ENCODE measurements at regions not wholly inside any gene's neighbourhood (a gene's known extent, or its start where the extent isn't known, plus 50 kb on each side); places are given as distances from the start of the nearest gene placed in this dataset.
A peak's percentile ranks its signal among the peaks of the same experiment; 100 is the strongest.

DNA sequence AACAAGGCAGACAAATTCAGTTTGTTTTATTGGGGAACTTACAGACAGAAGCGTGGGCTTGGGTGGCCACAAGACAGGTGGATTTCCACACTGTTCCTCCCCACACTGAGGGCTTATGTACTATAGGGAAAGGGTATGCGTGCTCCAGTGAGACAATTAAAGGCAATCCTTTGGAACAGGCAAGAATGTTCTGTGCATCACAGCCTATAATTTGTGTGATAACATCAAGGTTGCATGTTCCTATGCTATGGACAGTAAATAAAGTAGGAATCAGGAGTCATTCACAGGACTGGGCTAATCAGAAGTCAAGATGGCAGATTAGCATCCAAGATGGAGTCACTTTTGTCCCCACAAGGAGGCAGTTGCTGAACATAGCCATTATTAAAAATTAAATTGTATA, 84.6 kb upstream of the TRIM2 start:
- Mint-ChIP-seq H3K4me3 (no peak overlapping the region), H3K36me3 (no peaks in the 10 kb centered on the region), H3K27ac (no peak overlapping the region), H3K9me3 (no peaks in the 10 kb centered on the region), H3K4me1 (peaks cover 0 to 9% of the 10 kb centered on the region in 2 donors), H3K27me3 (no peaks in the 10 kb centered on the region)
- DNase-seq (no peak), ATAC-seq (replicated peaks) (no peak)

DNA sequence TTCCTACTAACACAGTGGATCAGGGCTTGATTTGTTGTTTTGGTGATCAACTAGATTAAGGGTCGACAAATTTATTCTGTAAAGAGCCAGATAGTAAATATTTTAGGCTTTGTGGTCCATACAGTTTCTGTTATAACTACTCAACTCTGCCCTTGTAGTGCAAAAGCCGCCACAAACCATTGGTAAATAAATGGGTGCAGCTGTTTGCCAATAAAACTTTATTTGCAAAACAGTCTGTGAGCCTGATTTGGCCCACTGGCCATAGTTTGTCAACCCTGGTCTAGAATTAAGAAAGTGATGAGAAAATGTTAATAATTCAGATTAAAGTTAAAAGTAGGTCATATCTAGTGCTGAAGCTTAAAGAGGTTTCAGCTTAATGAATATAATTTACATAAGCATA, 84.0 kb upstream of the TRIM2 start:
- Mint-ChIP-seq H3K36me3 (no peaks in the 10 kb centered on the region), H3K27me3 (no peaks in the 10 kb centered on the region), H3K4me3 (no peak overlapping the region), H3K9me3 (no peaks in the 10 kb centered on the region), H3K4me1 (peaks cover 0 to 9% of the 10 kb centered on the region in 2 donors), H3K27ac (no peak overlapping the region)
- ATAC-seq (replicated peaks) = no peak
- DNase-seq = no peak

DNA sequence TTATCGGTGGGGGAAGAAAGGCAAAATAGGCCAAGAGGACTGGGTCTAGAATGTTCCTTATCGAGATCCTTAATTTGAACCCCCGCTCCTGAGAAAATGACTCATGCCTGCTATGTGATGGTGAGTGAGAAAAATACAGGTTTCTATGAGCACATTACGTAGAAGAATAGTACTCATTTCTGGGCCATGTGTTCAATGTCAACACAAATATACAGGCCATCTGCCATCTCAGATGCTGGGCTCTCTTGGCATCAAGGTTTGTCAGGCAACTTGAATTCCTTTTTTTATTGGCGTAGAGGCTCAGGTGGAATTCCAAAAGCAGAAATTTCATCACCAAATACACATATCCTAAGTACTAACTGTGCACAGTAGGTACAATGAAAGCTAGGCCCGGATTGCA, 81.4 kb upstream of the TRIM2 start:
- Mint-ChIP-seq H3K9me3 (no peaks in the 10 kb centered on the region), H3K4me3 (no peak overlapping the region), H3K27ac (no peak overlapping the region), H3K36me3 (no peaks in the 10 kb centered on the region), H3K27me3 (no peaks in the 10 kb centered on the region), H3K4me1 (peaks cover 4 to 5% of the 10 kb centered on the region in 2 donors)
- DNase-seq = no peak
- ATAC-seq (replicated peaks) = no peak

DNA sequence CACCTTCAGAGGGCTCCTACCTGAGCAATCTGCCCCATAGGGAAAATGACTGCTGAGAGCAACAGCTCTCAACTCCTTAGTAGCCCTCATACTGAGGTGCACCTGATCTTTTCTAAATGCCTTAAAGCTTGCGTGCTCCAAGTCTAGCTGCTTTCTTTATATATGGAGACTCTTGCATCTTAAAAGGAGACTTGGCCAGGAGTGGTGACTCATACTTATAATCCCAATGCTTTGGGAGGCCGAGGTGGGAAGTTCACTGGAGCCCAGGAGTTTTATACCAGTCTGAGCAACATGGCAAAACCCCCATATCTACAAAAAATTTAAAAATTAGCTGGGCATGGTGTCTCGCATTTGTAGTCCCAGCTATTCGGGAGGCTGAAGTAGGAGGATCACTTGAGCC, 78.1 kb upstream of the TRIM2 start:
- peaks cover 0 to 6% of the 10 kb centered on the region in 2 donors for H3K9me3 Mint-ChIP-seq
- peaks cover 6% of the 10 kb centered on the region in 2 donors for H3K4me1 Mint-ChIP-seq
- no peak overlapping the region for H3K27ac Mint-ChIP-seq
- peaks cover 0 to 4% of the 10 kb centered on the region in 2 donors for H3K36me3 Mint-ChIP-seq
- H3K4me3 Mint-ChIP-seq = no peak overlapping the region
- H3K27me3 Mint-ChIP-seq = no peaks in the 10 kb centered on the region
- DNase-seq (no peak), ATAC-seq (replicated peaks) (no peak)

DNA sequence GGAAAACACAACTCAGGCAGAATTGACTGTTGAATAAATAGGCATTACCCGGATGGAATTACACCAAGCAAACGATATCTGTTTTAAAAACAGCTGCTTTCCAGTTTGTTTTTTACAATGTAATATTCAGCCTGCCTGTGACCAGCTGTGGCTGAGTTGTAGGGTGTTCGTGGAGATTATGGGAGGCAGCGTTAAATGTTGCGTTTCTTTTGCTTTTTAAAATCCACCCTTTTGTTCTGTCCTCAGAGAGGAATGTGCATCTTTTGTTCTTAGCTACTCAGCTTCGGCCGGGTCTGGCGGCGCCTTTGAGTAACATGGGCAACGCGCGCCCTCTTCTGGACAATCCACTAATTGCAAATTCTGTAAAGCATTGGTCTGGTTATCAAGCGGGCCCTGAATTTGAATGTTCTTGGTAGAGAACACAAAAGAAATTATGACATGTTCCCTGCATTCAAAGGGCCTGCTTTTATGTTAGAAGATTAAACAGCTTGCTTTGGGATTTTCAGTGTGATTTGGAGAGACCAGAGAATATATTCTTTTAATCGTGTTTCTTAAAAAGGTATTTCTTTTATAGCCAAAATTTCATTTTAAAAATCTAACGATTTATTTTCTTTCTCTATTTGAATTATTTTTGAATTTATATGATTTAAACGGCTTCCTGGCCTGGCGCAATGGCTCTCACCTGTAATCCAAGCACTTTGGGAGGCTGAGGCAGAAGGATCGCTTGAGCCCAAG, 76.3 kb upstream of the TRIM2 start:
- Mint-ChIP-seq H3K27me3 (no peaks in the 10 kb centered on the region), H3K36me3 (peaks cover 0 to 4% of the 10 kb centered on the region in 2 donors), H3K27ac (no peak overlapping the region), H3K4me3 (no peak overlapping the region), H3K4me1 (peaks cover 6% of the 10 kb centered on the region in 2 donors), H3K9me3 (peaks cover 0 to 6% of the 10 kb centered on the region in 2 donors)
- ATAC-seq (replicated peaks) (peak; percentile 91 to 94), DNase-seq (peak; percentile 68)

DNA sequence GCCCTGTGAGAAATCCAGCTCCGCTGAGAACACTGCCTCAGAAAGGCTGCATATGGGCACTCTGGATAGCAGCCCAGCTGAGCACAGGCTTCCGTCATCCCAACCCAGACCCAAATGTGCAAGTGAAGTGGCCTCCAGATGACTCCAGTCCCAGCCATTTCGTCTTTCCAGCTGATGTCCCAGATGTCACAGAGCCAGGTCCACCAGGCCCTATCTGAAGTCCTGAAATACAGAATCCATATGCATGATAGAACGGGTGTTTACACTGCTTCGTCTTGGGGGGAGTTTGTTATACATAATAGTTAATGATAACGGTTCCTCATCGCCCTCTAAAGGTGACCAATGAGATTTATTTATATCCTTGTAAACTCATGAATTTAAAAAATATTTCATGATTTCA, 72.6 kb upstream of the TRIM2 start:
- Mint-ChIP-seq H3K27me3 (peaks cover 8 to 10% of the 10 kb centered on the region in 2 donors), H3K4me3 (no peak overlapping the region), H3K4me1 (peaks cover 19 to 26% of the 10 kb centered on the region in 2 donors), H3K9me3 (peaks cover 0 to 6% of the 10 kb centered on the region in 2 donors), H3K27ac (no peak overlapping the region), H3K36me3 (peaks cover 2 to 4% of the 10 kb centered on the region in 2 donors)
- ATAC-seq (replicated peaks) (no peak), DNase-seq (no peak)

DNA sequence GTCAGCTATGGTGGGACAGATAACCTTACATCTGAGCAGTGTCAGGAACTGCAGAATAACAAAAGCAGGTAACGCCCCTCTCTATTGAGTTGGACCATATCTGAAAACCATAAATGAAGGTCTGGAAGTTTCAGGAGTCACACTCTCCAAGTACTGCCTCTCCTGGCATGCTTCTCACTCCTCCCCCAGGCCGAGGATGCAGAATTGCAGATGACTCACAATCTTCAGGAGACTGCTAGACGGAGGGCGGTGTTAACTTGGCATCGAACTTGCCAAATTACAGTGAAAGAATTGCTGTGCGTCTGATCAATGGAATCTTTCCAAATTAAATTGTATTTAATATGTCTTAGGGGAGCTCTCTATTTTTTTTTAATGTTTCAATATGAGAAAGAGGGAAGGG, 67.1 kb upstream of the TRIM2 start:
- Mint-ChIP-seq H3K36me3 (peaks cover 0 to 2% of the 10 kb centered on the region in 2 donors), H3K9me3 (no peaks in the 10 kb centered on the region), H3K27ac (no peak overlapping the region), H3K4me1 (peaks cover 29 to 51% of the 10 kb centered on the region in 2 donors), H3K27me3 (peaks cover 14 to 33% of the 10 kb centered on the region in 2 donors), H3K4me3 (no peak overlapping the region)
- ATAC-seq (replicated peaks) (no peak), DNase-seq (no peak)

DNA sequence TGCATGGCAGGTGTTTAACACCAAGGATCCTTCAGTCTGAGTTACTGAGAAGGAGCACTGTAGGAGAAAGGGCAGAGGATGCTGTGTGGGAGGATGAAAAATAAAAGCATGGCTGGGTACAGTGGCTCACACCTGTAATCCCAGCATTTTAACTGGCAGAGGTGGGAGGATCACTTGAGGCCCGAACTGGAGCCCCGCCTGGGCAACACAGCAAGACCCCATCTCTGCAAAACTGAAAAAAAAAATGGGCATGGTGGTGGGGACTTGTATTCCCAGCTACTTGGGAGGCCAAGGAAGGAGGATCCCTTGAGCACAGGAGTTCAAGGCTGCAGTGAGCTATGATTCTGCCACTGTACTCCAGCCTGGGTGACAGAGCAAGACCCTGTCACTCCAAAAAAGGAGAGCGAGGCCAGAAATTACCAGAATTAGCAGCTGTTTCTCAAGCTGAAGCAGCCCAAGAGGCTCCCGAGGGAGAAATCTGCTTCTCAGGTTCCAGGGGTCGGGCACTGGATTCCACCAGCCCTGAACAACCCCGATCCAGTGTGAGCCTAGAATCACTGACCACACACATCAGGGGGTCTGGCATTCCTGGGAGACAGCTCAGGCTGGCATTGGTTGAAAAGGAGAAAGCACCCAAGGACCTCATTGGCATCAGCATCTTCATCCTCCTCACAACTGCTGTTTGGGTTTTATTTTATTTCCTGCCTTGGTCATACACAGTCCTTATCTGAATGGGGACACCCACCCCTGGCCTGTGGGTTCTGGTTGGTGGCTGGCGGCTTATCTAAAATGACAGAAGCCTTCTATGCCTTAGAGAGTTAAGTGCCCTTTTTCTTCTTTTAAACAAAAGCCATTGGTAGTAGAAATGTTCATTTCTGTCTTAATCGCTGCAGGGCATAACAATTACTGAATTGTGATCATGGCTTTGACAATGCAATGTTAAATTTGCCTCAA, 66.3 kb upstream of the TRIM2 start:
- Mint-ChIP-seq H3K36me3 (peaks cover 0 to 2% of the 10 kb centered on the region in 2 donors), H3K27ac (no peak overlapping the region), H3K4me3 (no peak overlapping the region), H3K27me3 (peaks cover 14 to 36% of the 10 kb centered on the region in 2 donors), H3K4me1 (peaks cover 31 to 51% of the 10 kb centered on the region in 2 donors), H3K9me3 (no peaks in the 10 kb centered on the region)
- DNase-seq (no peak), ATAC-seq (replicated peaks) (no peak)

DNA sequence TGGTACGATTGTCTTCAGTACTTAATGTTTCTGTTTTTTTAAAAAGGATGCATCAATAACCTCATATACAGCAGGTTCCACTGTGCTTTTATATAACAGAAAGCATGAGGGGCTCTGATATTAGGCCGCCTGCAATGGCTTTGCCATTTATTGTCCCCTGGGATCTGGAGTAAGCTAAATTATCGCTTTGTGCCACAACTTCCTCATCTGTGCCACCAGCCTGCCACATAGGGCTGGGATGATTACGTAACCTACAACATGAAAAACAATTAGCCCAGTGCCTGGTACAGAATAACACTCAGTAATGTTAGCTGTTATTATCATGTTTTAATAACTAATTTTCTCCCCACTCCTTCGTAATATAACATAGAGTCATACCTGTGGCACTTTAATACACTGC, 65.5 kb upstream of the TRIM2 start:
- H3K9me3 Mint-ChIP-seq = no peaks in the 10 kb centered on the region

DNA sequence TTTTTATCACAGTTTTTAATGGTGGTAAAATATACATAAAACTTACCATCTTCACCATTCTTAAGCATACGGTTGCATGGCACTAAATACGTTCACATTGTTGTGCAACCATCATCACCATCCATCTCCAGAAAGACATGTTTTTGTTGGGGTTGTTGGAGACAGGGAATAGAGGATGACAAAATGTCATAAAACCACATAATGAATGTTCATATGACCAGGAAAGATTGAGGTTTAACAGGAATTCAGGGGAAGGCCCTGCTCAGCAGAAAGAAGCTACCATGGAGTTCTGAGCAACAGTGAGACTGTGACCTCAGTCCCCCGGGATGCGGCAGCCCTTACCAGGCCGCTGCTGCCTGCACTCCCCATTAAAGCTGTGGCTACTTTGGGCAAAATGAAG, 63.9 kb upstream of the TRIM2 start:
- Mint-ChIP-seq H3K4me1 (peaks cover 18 to 31% of the 10 kb centered on the region in 2 donors), H3K36me3 (no peaks in the 10 kb centered on the region), H3K27ac (no peak overlapping the region), H3K4me3 (no peak overlapping the region), H3K9me3 (no peaks in the 10 kb centered on the region), H3K27me3 (peaks cover 14 to 33% of the 10 kb centered on the region in 2 donors)
- DNase-seq (no peak), ATAC-seq (replicated peaks) (no peak)

More for the DNA sequence above, 65.5 kb upstream of the TRIM2 start:
- DNase-seq = no peak
- peak; percentile 37 to 47 for ATAC-seq (replicated peaks)
- peaks cover 29 to 47% of the 10 kb centered on the region in 2 donors for H3K4me1 Mint-ChIP-seq
- peaks cover 0 to 2% of the 10 kb centered on the region in 2 donors for H3K36me3 Mint-ChIP-seq
- H3K27ac Mint-ChIP-seq = no peak overlapping the region
- peaks cover 14 to 36% of the 10 kb centered on the region in 2 donors for H3K27me3 Mint-ChIP-seq
- H3K4me3 Mint-ChIP-seq = no peak overlapping the region

DNA sequence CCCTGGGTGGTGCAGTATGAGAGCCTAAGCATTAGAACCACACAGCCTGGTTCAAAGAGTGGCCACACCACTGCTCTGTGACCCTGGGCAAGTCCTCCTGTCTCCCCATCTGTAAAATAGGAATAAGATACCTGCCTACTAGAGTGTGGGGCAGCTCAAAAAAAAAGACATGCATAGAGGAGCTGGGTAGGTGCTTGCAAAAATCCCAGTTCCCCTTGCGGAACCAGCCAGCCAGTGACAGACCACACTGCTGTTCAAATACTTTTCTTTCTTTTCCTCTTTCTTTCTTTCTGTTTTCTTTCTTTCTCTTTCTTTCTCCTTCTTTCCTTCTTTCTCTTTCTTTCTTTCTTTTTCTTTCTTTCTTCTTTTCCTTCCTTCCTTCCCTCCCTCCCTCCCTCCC, 63.0 kb upstream of the TRIM2 start:
- ATAC-seq (replicated peaks) = peak; percentile 87 to 92
- H3K27me3 Mint-ChIP-seq = peaks cover 8 to 29% of the 10 kb centered on the region in 2 donors
- no peak overlapping the region for H3K27ac Mint-ChIP-seq
- H3K4me1 Mint-ChIP-seq = peaks cover 18 to 31% of the 10 kb centered on the region in 2 donors
- no peak for DNase-seq
- no peaks in the 10 kb centered on the region for H3K36me3 Mint-ChIP-seq
- no peak overlapping the region for H3K4me3 Mint-ChIP-seq
- H3K9me3 Mint-ChIP-seq = no peaks in the 10 kb centered on the region

DNA sequence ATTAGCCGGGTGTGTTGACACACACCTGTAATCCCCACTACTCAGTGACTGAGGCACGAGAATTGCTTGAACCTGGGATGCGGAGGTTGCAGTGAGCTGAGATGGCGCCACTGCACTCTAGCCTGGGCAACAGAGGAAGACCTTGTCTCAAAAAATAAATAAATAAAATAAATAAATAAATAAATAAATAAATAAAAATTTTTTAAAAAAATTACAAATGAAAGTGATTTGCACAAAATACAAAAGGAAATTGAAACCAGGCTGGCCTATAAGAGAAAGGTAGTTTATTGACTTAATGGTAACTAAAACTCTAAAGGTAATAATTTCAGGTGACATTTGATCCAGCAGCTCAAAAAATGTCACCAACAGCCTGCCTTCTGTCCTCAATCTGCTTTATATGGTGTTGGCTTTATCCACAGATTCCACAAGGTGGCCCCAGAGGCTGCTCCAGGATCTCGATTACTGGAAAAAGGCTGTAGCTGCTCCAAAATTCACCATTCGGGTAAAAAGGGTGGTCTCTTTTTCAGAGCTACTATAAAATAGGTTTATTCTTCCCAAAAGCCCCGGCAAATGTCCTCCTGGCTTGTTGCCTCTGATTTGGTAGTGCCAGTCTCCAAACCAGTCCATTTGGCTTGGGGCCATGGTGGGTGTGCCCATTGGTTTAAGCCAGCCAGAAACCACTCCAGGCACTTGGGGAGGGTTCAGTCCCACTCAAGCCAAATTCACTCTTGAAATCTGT, 61.4 kb upstream of the TRIM2 start:
- ATAC-seq (replicated peaks) (peak; percentile 44 to 53), DNase-seq (no peak)
- Mint-ChIP-seq H3K9me3 (no peaks in the 10 kb centered on the region), H3K27ac (no peak overlapping the region), H3K36me3 (no peaks in the 10 kb centered on the region), H3K4me3 (no peak overlapping the region), H3K27me3 (peaks cover 0 to 15% of the 10 kb centered on the region in 2 donors), H3K4me1 (peaks cover 18 to 31% of the 10 kb centered on the region in 2 donors)

DNA sequence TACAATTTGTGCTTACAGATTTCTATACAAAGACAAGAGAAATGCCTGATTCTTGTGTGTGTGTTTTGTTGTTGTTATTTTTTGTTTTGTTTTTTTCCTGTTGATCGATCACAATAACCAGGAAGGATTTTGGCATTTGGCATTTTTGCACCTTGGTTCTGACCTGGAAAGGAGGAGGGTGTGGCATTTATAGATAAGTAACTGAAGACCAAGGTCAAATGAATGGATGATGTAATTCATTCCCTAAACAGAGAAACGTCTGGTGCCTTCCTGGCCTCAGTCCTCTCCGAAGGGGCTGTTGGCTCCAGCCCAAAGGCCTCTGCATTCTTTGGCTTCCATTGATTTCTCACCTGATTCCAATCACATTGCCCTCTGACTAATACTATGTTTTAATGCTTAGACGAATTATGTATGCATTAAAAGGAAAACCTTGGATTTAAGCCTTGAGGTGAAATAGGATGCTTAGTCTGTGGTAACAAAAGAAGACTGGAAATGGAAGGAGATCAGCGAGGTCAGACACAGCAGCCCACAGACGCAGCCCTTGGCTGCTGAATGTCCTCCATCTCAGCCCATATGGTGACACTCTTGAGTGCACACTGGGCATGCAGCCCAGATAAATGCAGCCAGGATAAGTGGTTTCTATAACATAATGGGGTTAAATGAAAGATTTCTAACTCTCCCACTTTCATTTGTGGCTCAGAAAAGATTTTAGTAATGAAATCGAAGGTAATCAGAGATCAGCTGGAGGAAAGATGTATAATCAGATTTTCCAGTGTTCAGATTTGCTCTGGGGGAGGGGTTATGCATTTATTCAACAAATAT, 60.5 kb upstream of the TRIM2 start:
- no peak for ATAC-seq (replicated peaks)
- peaks cover 18 to 25% of the 10 kb centered on the region in 2 donors for H3K4me1 Mint-ChIP-seq
- H3K9me3 Mint-ChIP-seq = no peaks in the 10 kb centered on the region
- no peaks in the 10 kb centered on the region for H3K36me3 Mint-ChIP-seq
- no peak for DNase-seq
- H3K27me3 Mint-ChIP-seq = peaks cover 3 to 15% of the 10 kb centered on the region in 2 donors
- no peak overlapping the region for H3K4me3 Mint-ChIP-seq
- H3K27ac Mint-ChIP-seq = no peak overlapping the region
